ENCODE measurements at regions not wholly inside any gene's neighbourhood (a gene's known extent, or its start where the extent isn't known, plus 50 kb on each side); places are given as distances from the start of the nearest gene placed in this dataset.

- TF ChIP-seq POLR2A (IDR thresholded peaks at IDR 0.05) (no peak), CTCF (IDR thresholded peaks at IDR 0.05) (no peak)
Observed at GRCh38 chr7:19224951-19225350, 79.7 kb upstream of the FERD3L start.
